MG63 (cell line): ENCODE measurements at regions not wholly inside any gene's neighbourhood (a gene's known extent, or its start where the extent isn't known, plus 50 kb on each side); places are given as distances from the start of the nearest gene placed in this dataset.

ENCODE experiments used
- DNase-seq: peaks from one replicate; pipeline ENCODE4 v3.0.0-alpha.2; 2020
- H3K27me3 ChIP-seq: fragments of 250-450 bp; sonication (Bioruptor Pico); 2 replicates; pipeline ENCODE4 v1.5.1; 2020; ENCODE audit warnings: mild to moderate bottlenecking, moderate library complexity
- H3K36me3 ChIP-seq: fragments of 250-450 bp; sonication (Bioruptor Pico); 2 replicates; pipeline ENCODE4 v1.5.1; 2020; ENCODE audit warnings: mild to moderate bottlenecking, moderate library complexity
- H3K4me3 ChIP-seq: fragments of 250-450 bp; sonication (Bioruptor Pico); 2 replicates; pipeline ENCODE4 v1.5.1; 2020; ENCODE audit warnings: mild to moderate bottlenecking, moderate library complexity
- H3K9me3 ChIP-seq: fragments of 250-450 bp; sonication (Bioruptor Pico); 2 replicates; pipeline ENCODE4 v1.5.1; 2020; ENCODE audit warnings: mild to moderate bottlenecking, moderate library complexity

DNA sequence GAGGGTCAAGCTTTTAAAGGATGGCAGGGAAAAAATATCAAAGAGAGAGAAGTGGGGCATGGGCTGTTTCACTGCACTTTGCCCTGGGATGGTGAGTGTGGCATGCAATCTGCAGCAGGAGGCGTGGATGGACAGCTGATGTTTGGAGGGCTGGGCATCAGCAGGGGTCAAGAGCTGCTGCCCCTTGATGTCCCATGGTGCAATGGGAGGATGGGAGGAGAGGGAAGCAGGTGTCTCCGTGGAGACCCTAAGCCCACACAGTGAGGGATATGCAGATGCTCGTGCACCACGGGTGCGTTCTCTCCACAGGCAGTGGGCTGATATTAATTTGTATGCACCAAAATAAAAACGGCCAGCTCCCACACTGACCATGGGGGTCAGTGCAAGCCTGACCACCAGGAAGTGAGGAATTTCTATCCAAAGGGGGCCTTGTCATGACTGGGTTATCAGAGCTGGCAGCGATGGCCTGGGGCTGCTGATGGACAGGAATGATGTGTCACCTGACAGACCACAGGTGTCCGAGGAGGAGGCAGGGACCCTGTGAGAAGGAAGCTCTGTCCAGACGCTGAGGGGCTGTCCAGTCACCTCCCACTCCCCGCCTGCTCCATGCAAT, 183.6 kb downstream of the IRF8 start:
- Histone ChIP-seq H3K9me3 (no peaks in the 10 kb centered on the region), H3K4me3 (no peak overlapping the region), H3K27me3 (no peaks in the 10 kb centered on the region), H3K36me3 (no peaks in the 10 kb centered on the region)
- DNase-seq: no peak

- H3K4me3 ChIP-seq: no peak overlapping the region
- no peak for DNase-seq
- H3K36me3 ChIP-seq: no peaks in the 10 kb centered on the region
- no peaks in the 10 kb centered on the region for H3K27me3 ChIP-seq
- no peaks in the 10 kb centered on the region for H3K9me3 ChIP-seq
Observed at GRCh38 chr16:86083382-86084002, 184.5 kb downstream of the IRF8 start.

DNA sequence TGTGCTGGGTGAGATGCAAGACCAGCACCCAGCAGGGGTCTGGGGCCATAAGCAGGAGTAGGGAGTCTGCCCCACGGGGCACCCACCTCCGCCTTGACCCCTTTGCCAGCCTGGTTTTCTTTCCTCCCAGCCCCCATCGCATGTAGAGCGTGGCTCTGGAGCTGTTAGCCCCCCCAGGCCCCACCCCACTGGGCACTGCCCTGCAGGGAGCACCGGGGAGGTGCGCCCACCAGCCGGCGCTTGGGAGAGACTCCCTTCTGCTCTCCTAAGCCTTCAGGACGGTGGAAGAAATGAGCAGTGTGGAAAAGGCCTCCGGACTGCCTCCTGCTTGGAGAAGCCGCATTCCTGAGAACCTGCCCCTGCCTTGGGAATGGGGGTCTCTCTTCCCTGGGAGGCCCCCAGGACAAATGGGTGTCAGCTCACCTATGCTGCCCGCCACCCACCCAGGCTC, 186.2 kb downstream of the IRF8 start:
- Histone ChIP-seq H3K27me3 (no peaks in the 10 kb centered on the region), H3K36me3 (no peaks in the 10 kb centered on the region), H3K4me3 (no peak overlapping the region), H3K9me3 (no peaks in the 10 kb centered on the region)
- no peak for DNase-seq

DNA sequence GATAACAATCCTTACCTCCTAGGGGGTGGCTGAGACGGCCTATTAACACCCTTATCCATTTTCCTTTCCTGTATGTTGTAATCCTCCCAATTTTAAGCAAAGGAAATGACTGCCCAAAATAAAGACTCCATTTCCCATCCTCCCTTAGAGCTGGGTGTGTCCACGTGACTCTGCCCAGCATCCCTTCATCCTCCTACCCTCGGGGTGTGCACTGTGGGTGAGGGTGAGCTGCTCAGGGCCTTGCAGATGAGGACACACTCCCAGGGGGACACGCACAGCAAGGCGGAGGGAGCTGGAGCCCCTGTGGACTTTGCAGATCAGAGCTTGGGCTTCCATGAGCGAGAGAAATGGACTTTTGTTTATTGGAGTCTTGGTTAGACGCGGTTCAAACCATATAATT, 186.8 kb downstream of the IRF8 start:
- Histone ChIP-seq H3K36me3 (no peaks in the 10 kb centered on the region), H3K4me3 (no peak overlapping the region), H3K27me3 (no peaks in the 10 kb centered on the region), H3K9me3 (no peaks in the 10 kb centered on the region)
- no peak for DNase-seq

DNA sequence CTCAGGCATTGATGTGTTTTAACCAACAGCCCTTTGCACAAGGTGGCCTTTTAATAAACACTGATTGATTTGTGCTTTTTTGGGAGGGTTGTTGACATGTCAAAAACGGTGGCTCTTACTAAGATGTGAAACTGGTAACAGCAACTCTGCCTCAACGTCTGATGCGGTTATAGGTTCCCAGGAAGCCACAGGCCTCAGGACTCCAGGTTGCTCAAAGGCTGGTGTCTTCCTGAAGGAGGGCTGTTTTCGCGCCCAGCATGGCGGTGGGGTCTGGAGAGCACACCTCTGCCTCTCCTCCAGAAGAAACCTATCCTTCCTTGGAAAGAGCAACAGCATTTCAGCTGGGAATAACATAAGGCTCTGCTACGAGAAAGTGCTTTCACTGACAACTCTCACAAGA, 187.5 kb downstream of the IRF8 start:
- no peak overlapping the region for H3K4me3 ChIP-seq
- H3K9me3 ChIP-seq: no peaks in the 10 kb centered on the region
- no peaks in the 10 kb centered on the region for H3K27me3 ChIP-seq
- no peaks in the 10 kb centered on the region for H3K36me3 ChIP-seq
- no peak for DNase-seq

GRCh38 chr16:86087011-86087895, 188.3 kb downstream of the IRF8 start:
- no peak for DNase-seq
- Histone ChIP-seq H3K4me3 (no peak overlapping the region), H3K27me3 (no peaks in the 10 kb centered on the region), H3K36me3 (no peaks in the 10 kb centered on the region), H3K9me3 (no peaks in the 10 kb centered on the region)

- no peaks in the 10 kb centered on the region for H3K36me3 ChIP-seq
- no peak for DNase-seq
Observed at GRCh38 chr16:86087896-86088230, 188.9 kb downstream of the IRF8 start.

GRCh38 chr16:86088287-86088686, 189.3 kb downstream of the IRF8 start:
- Histone ChIP-seq H3K36me3 (no peaks in the 10 kb centered on the region), H3K27me3 (no peaks in the 10 kb centered on the region), H3K4me3 (no peak overlapping the region), H3K9me3 (no peaks in the 10 kb centered on the region)
- DNase-seq: no peak

More at GRCh38 chr16:86087896-86088230, 188.9 kb downstream of the IRF8 start:
- no peak overlapping the region for H3K4me3 ChIP-seq
- H3K27me3 ChIP-seq: no peaks in the 10 kb centered on the region
- no peaks in the 10 kb centered on the region for H3K9me3 ChIP-seq

DNA sequence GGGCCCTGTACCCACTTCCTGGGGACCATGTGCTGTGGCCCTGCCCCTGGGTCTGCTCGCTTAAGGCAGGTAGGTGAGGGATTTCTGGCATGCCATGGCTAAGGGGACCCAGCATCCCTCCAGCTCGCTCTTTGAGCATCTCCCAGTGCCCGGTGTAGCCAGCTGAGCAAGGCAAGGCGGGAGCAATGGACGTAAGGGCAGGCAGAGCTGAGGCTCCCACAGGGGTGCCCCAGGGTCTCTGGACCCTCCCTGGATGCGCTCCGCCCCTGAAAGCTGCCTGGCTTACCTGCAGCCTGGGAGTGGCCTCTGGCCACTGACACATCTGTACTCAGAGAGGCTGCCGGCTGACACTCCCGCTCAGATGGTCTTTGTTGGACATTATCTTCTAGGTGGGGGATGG, 189.9 kb downstream of the IRF8 start:
- H3K9me3 ChIP-seq: no peaks in the 10 kb centered on the region
- no peaks in the 10 kb centered on the region for H3K27me3 ChIP-seq
- no peak for DNase-seq
- H3K36me3 ChIP-seq: no peaks in the 10 kb centered on the region
- no peak overlapping the region for H3K4me3 ChIP-seq

- H3K9me3 ChIP-seq: no peaks in the 10 kb centered on the region
- no peaks in the 10 kb centered on the region for H3K27me3 ChIP-seq
- no peak for DNase-seq
Observed at GRCh38 chr16:86089334-86089900, 190.5 kb downstream of the IRF8 start.

GRCh38 chr16:86089991-86090390, 191.0 kb downstream of the IRF8 start:
- H3K36me3 ChIP-seq: no peaks in the 10 kb centered on the region

More at GRCh38 chr16:86089334-86089900, 190.5 kb downstream of the IRF8 start:
- Histone ChIP-seq H3K4me3 (no peak overlapping the region), H3K36me3 (no peaks in the 10 kb centered on the region)

GRCh38 chr16:86090461-86091170, 191.7 kb downstream of the IRF8 start:
- Histone ChIP-seq H3K9me3 (no peaks in the 10 kb centered on the region), H3K36me3 (no peaks in the 10 kb centered on the region), H3K4me3 (no peak overlapping the region), H3K27me3 (no peaks in the 10 kb centered on the region)
- no peak for DNase-seq

More at GRCh38 chr16:86089991-86090390, 191.0 kb downstream of the IRF8 start:
- H3K9me3 ChIP-seq: no peaks in the 10 kb centered on the region
- DNase-seq: no peak
- H3K4me3 ChIP-seq: no peak overlapping the region
- no peaks in the 10 kb centered on the region for H3K27me3 ChIP-seq

DNA sequence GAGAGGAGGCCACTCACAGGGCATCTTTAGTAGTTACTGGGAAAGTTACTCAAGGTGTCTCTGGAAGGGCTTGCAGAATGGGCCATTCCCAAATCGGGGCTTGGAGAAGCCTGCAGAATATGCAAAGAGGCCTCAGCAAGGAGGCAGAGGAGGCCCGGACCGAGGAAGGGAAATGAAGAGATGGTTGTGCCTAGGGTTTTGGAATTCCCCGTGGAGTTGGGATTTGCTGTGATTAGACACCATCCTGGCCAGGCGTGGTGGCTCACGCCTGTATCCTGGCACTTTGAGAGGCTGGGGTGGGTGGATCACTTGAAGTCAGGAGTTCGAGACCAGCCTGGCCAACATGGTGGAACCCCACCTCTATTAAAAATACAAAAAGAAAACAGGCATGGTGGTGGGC, 193.0 kb downstream of the IRF8 start:
- no peak for DNase-seq
- Histone ChIP-seq H3K4me3 (no peak overlapping the region), H3K9me3 (no peaks in the 10 kb centered on the region), H3K36me3 (no peaks in the 10 kb centered on the region), H3K27me3 (no peaks in the 10 kb centered on the region)

DNA sequence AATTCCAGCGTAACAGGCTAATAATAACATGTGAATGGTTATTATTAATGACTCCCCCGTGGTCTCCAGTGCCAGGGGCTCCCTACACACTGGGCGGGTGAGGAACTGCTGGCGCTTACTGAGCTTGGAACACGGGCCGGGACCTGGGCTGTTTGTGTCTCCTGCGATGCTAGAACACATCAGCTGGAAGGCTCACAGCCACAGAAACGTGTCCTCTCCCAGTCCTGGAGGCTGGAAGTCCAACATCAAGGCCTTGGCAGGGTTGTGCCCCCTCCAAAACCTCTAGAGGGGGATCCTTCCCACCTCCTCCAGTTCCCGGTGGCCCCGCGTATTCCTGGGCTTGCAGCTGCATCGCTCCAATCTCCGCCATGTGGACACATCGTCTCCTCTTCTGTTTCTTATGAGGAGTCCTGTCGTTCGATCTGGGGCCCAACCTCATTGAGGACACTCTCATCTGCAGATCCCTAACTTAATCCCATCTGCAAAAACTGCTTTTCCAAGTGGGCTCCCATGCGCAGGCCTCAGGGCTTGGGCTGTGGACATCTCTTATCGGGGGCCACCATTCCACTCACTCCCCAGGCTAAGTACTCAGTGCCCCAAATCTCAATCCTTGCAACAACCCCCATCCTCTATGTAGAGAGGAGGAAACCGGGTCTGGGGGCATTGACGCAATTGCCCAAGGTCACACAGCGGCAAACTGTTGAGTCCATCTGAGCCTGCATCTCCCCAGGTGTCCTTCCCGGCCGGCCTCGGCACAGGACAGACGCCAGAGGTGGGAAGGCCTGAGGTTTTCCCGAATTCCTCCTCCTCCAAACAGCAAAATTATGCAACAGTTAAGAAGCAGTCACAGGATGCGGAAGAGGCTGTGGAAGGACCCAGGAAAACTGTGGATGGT, 193.9 kb downstream of the IRF8 start:
- DNase-seq: no peak
- Histone ChIP-seq H3K4me3 (no peak overlapping the region), H3K27me3 (no peaks in the 10 kb centered on the region), H3K9me3 (no peaks in the 10 kb centered on the region), H3K36me3 (no peaks in the 10 kb centered on the region)

- no peak for DNase-seq
- H3K27me3 ChIP-seq: no peaks in the 10 kb centered on the region
Observed at GRCh38 chr16:86093801-86094750, 195.1 kb downstream of the IRF8 start.

More at GRCh38 chr16:86093801-86094750, 195.1 kb downstream of the IRF8 start:
- H3K4me3 ChIP-seq: no peak overlapping the region
- no peaks in the 10 kb centered on the region for H3K9me3 ChIP-seq
- no peaks in the 10 kb centered on the region for H3K36me3 ChIP-seq
